HG03139 (cell line): ENCODE measurements at regions not wholly inside any gene's neighbourhood (a gene's known extent, or its start where the extent isn't known, plus 50 kb on each side); places are given as distances from the start of the nearest gene placed in this dataset.

Experiments
- ATAC-seq: cut with Tn5 transposase; IDR thresholded peaks from one replicate; pipeline ENCODE4 v1.9.1; 2021; ENCODE audit not compliant: unreplicated experiment

- ATAC-seq: no peak
Observed at GRCh38 chr13:22082030-22082429, 411.2 kb downstream of the FGF9 start.

GRCh38 chr13:22082437-22083100 is 411.7 kb downstream of the FGF9 start:
- no peak for ATAC-seq

GRCh38 chr13:22085001-22085400 is 414.1 kb downstream of the FGF9 start:
- no peak for ATAC-seq

GRCh38 chr13:22086597-22087330 is 415.9 kb downstream of the FGF9 start:
- no peak for ATAC-seq

GRCh38 chr13:22090106-22090505 is 419.2 kb downstream of the FGF9 start:
- no peak for ATAC-seq

GRCh38 chr13:22091222-22091970 is 420.5 kb downstream of the FGF9 start:
- no peak for ATAC-seq

- ATAC-seq: no peak
Observed at GRCh38 chr13:22091971-22092300, 421.1 kb downstream of the FGF9 start.

- ATAC-seq: no peak
Observed at GRCh38 chr13:22092791-22093560, 422.1 kb downstream of the FGF9 start.

GRCh38 chr13:22095794-22096193 is 424.9 kb downstream of the FGF9 start:
- no peak for ATAC-seq

GRCh38 chr13:22099585-22099984 is 428.7 kb downstream of the FGF9 start:
- no peak for ATAC-seq

GRCh38 chr13:22102271-22102670 is 431.4 kb downstream of the FGF9 start:
- ATAC-seq: no peak

- no peak for ATAC-seq
Observed at GRCh38 chr13:22103046-22104027, 432.5 kb downstream of the FGF9 start.

GRCh38 chr13:22106058-22106457 is 435.2 kb downstream of the FGF9 start:
- no peak for ATAC-seq

GRCh38 chr13:22107549-22107948 is 436.7 kb downstream of the FGF9 start:
- no peak for ATAC-seq

- no peak for ATAC-seq
Observed at GRCh38 chr13:22108283-22108942, 437.5 kb downstream of the FGF9 start.

- no peak for ATAC-seq
Observed at GRCh38 chr13:22108979-22109378, 438.1 kb downstream of the FGF9 start.

GRCh38 chr13:22110368-22110767 is 439.5 kb downstream of the FGF9 start:
- no peak for ATAC-seq

- ATAC-seq: no peak
Observed at GRCh38 chr13:22111152-22111783, 440.4 kb downstream of the FGF9 start.

- ATAC-seq: no peak
Observed at GRCh38 chr13:22111961-22112360, 441.1 kb downstream of the FGF9 start.
